Inferior parietal cortex (tissue), 1 donor: ENCODE measurements at regions not wholly inside any gene's neighbourhood (a gene's known extent, or its start where the extent isn't known, plus 50 kb on each side); places are given as distances from the start of the nearest gene placed in this dataset.

Experiments
- DNase-seq: peaks from one replicate; pipeline ENCODE4 v3.0.0-alpha.2; 2016; ENCODE audit errors: extremely low spot score

GRCh38 chr10:121332353-121332752 lies 265.9 kb downstream of the FGFR2 start:
- DNase-seq = no peak

GRCh38 chr10:121332829-121333765 lies 265.1 kb downstream of the FGFR2 start:
- DNase-seq = no peak

- no peak for DNase-seq
Measured at GRCh38 chr10:121335386-121335925, 262.8 kb downstream of the FGFR2 start.

DNA sequence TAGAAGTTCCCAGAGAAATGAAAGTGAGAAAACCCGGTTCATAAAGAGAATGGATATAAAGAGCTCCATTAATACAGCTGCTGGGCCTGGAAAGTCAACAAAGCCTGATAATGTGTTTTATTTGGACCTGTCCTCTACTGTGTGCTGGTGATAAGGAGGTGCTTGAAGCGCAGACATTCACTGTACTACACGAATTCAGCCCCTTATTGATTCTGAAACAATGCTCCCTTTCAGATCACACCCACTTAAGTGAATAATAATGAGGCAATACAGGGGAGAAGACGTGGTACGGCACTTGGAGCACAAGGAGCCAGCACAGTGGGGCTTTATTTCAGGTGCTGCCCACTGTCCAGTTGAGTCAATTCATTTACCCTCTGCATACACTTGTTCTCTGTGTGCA lies 260.8 kb downstream of the FGFR2 start:
- DNase-seq = no peak

DNA sequence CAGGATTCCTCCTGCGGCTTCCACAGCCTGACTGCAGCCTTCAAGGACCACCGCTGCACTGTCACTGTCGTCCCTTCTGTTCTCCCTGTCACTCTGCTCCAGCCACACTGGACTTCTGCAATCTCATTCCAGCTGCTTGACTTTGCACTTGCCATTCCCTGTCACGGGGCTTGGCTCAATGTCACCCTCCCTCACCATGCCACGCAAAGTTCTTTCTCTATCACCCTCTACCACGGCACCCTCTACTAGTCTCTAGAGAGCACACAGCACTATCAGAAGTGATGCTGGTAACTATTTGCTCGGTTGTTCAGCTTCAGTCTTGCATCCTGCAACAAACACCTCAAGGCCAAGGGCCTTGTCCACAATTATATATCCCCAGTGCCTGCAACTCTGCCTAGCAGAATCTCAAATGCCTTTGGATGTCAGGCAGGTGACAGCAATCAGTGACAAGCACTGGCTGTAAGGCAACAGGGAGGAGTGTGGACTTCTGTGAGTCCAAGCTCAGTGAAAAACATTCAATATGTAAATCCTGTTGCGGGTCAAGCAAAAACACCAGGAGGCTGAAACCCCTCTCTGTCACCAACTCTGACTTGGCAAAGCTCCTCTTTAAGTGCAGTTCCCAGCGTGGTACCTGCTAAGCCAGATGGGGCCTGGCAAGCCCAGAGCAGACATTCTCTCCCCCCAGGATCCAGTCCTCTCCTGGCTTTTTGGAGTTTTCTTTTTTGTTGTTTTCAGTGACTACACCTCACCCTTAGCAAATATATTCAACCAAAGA lies 259.9 kb downstream of the FGFR2 start:
- no peak for DNase-seq

DNA sequence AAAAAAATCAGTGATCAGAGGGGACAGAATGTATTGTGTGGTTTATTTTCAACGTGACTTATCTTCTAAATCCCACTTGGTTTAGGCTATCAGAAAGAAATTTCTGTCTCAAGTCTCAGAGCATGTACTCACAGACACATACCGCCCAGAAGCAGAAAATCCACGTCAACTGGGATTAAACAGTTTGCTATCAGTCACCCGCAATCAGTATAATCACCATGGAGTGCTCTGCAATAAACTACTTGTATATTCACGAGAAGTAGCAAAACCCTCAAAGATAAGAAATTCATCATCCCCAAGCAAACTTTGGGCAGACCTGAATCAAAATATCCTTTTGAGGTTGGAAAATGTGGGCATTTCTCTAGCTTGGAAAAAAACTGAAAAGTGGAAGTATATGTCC lies 259.1 kb downstream of the FGFR2 start:
- DNase-seq = no peak

GRCh38 chr10:121340271-121340831 lies 257.9 kb downstream of the FGFR2 start:
- no peak for DNase-seq

GRCh38 chr10:121351540-121351939 lies 246.7 kb downstream of the FGFR2 start:
- DNase-seq = no peak

DNA sequence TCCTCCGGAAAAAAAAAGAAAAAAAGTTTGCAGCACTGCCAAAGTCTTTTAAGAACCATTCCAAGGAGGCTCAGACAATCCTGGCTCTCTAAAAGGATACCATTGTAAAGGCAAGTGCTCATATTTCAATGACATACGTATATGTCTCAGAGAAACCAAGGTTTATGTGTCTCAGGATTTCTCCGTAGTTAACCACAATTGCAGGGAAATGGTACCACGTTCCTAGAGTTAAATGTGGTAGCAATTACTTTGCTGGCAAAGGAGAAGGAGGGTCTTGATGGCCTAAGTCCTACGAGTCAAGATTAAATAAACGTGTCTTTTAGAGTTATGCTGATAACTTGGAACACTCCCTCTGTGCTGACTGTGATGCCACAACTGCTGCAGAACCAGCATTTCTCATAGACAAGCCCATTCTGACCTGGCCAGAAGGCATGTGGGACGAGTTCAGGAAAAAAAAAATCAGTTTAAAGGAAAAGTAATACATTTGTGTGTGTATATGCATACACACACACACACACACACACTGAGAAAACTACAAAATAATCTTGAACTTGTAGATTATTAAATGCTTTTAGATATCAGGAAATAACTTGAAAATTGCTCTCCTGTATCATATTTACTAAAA lies 245.9 kb downstream of the FGFR2 start:
- DNase-seq = no peak

DNA sequence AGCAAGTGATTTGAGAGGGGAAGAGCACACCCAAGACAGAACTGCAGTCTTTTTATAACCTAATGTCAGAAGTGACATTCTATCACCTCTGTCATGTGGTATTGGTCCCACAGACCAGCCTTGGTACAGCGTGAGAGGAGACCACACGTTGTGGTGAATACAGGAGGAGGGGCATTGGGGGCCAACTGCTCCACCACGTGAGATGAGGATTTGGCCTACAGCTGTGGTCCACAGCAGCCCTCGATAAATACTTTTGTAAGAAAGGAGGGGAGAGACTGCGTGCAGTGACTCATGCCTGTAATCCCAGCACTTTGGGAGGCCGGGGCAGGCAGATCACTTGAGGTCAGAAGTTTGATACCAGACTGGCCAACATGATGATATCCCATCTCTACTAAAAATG lies 243.1 kb downstream of the FGFR2 start:
- DNase-seq = no peak

GRCh38 chr10:121356183-121356582 lies 242.1 kb downstream of the FGFR2 start:
- no peak for DNase-seq

DNA sequence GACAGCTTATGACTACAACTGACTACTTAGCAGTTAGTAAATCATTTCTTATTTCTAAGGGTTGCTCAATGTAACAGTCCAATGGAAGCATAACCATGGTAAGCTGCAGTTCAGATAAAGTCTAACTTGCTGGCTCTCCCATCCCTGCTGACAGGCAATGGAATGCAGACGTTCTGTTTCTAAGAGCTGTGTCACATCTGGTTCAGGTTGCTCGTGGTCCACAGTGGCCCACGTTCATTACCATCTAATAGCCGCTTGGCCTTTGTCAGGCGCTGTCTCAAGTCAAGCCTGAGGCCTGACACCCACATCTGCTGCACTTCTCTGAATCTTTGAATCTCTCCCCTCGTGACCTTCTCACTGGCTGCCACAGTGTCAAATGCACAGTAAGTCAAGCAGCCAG lies 240.8 kb downstream of the FGFR2 start:
- no peak for DNase-seq

GRCh38 chr10:121362026-121362425 lies 236.2 kb downstream of the FGFR2 start:
- no peak for DNase-seq

DNA sequence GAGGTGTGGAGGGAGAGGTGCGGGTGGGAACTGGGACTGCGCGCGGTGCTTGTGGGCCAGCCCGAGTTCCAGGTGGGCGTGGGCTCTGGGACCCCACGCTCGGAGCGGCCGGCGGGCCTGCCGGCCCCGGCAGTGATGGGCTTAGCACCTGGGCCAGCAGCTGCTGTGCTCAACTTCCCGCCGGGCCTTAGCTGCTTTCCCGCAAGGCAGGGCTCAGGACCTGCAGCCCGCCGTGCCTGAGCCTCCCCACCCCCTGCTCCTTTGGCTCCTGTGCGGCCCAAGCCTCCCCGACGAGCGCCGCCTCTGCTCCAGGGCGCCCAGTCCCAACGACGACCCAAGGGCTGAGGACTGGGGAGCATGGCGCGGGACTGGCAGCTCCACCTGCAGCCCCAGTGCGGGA lies 232.7 kb downstream of the FGFR2 start:
- no peak for DNase-seq

DNA sequence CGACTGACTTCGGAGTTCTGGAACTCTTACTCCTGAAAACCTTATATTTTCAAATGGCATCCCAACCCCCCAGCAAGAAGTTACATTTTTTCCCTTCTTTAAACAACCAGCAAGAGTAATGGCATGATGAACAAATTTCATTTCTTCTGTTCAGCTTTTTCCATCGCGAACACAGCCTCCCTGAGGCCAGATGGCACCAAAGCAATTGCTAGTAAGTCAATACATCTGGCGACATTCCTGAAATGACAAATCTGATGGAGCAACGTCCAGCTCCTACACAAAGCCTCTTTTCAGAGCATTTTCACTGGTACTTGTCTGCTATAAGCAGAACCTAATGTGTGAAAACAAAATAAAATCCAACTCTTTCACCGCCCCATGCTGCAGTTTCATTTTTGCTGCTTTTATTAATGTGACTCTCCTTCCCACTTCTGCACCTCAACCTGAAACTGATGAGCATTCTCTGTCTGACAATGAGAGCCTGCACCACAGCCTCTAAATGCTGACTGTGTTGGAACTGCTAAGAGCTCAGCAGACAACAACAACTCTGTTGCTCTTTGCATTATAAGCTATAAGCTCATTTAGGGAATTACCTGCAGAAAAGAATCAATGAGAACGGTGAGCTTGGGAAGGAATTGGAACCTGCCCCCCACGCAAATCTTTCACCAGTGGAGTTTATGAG lies 229.8 kb downstream of the FGFR2 start:
- peak; percentile 33 for DNase-seq

GRCh38 chr10:121369616-121370015 lies 228.6 kb downstream of the FGFR2 start:
- no peak for DNase-seq

DNA sequence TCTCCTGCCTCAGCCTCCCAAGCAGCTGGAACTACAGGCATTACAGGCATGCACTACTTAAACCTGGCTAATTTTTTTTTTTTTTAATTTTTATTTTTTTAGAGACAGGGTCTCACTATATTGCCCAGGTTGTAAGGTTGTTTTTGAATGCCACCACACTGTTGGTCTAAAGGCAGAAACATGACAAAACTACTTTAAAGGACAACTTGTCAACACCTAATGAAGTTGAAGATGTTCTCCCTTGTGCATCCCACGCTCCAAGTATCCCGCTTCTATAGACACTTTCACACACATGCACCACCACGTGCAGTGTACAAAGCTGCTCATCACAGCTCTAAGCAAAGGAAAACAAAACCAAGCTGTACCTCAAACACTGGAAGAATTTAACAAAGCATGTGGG lies 226.4 kb downstream of the FGFR2 start:
- no peak for DNase-seq

DNA sequence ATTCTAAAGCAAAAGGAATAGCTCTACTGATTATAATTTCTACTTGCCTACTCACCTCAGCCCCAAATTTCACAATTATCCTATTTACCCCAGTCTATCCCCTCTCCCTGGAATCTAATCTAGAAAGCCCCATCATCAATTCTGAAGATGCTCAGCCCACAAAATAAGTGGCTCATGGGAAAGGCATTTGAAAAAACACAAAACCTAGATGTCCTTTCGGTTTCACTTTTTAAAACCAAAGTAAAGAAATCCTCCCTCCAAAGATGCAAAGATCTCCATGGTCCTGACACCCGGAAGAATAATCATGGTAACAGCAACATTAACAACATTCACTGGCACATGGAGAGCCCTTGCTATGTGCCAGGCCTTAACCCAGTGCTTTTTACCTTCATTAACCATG lies 224.8 kb downstream of the FGFR2 start:
- no peak for DNase-seq

DNA sequence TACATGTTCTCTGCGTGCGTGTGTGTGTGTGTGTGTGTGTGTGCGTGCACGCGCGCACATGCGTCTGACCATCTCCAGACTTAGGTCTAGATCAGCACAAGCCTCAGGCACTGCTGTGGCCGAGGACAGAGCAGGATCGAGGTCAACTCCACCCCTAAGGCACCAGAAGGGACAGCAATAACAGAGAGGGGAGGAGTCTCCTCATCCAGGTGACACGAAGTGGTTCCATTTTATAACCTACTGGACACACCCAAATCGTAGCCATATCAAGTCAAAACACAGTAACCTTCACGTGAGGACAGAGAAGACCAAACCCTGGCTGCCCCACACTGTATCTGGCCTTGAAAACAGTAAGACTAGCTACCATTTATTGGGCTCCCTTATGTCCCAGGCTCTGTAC lies 224.1 kb downstream of the FGFR2 start:
- no peak for DNase-seq

DNA sequence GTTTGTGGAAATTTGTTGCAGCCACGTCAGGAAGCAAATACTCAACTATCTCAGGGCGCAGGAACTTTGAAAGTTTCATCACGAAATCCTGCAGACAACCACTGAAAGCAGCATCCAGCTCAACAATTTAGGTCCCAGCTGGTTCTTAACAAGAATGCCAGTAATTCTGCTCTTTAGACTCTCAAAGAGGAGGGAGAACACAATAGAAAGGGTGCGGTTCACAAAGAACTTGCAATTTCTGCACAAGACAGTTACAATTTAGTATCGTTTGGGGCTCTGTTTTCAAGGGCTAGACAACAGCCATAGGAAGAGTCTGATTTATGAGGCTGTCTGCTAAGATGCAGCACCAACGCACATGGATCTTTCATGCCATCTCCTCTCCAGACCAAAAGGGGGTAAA lies 223.1 kb downstream of the FGFR2 start:
- no peak for DNase-seq

GRCh38 chr10:121378251-121378801 lies 219.9 kb downstream of the FGFR2 start:
- no peak for DNase-seq
